NCI-H2171 treated with DMSO at 0.1 percent for 48 hours (cell line): ENCODE measurements at regions not wholly inside any gene's neighbourhood (a gene's known extent, or its start where the extent isn't known, plus 50 kb on each side); places are given as distances from the start of the nearest gene placed in this dataset.
"Not testable (repeated sequence)": the region's sequence is repeated elsewhere in the genome, so short reads cannot be mapped to it uniquely, and the experiment has no call there.

Experiments used
- DNase-seq: peaks from one replicate; lab custom pipeline; 2025; lab: John Stamatoyannopoulos, UW

GRCh38 chr13:80881495-80881894 lies 540.6 kb upstream of the SPRY2 start:
- DNase-seq, result no peak

- no peak for DNase-seq
These were observed 540.1 kb upstream of the SPRY2 start for GRCh38 chr13:80881034-80881433.

GRCh38 chr13:80877944-80878241 lies 537.0 kb upstream of the SPRY2 start:
- DNase-seq, result no peak

GRCh38 chr13:80877209-80877943 lies 536.5 kb upstream of the SPRY2 start:
- no peak for DNase-seq

GRCh38 chr13:80873589-80873988 lies 532.7 kb upstream of the SPRY2 start:
- DNase-seq, result no peak

GRCh38 chr13:80871971-80872370 lies 531.0 kb upstream of the SPRY2 start:
- DNase-seq, result not testable (repeated sequence)

GRCh38 chr13:80871481-80871880 lies 530.6 kb upstream of the SPRY2 start:
- no peak for DNase-seq

GRCh38 chr13:80870186-80870585 lies 529.3 kb upstream of the SPRY2 start:
- DNase-seq, result no peak

GRCh38 chr13:80866921-80867320 lies 526.0 kb upstream of the SPRY2 start:
- no peak for DNase-seq

- DNase-seq, result no peak
These were observed 524.4 kb upstream of the SPRY2 start for GRCh38 chr13:80865329-80865728.

GRCh38 chr13:80862456-80862855 lies 521.5 kb upstream of the SPRY2 start:
- DNase-seq, result no peak

GRCh38 chr13:80860845-80861244 lies 519.9 kb upstream of the SPRY2 start:
- DNase-seq, result no peak

- DNase-seq, result no peak
These were observed 517.2 kb upstream of the SPRY2 start for GRCh38 chr13:80858131-80858530.

- no peak for DNase-seq
These were observed 516.4 kb upstream of the SPRY2 start for GRCh38 chr13:80857321-80857720.

GRCh38 chr13:80850771-80851170 lies 509.8 kb upstream of the SPRY2 start:
- DNase-seq, result no peak

GRCh38 chr13:80844164-80844563 lies 503.2 kb upstream of the SPRY2 start:
- DNase-seq, result no peak

- DNase-seq, result no peak
These were observed 500.5 kb upstream of the SPRY2 start for GRCh38 chr13:80841414-80841813.

- no peak for DNase-seq
These were observed 499.5 kb upstream of the SPRY2 start for GRCh38 chr13:80840316-80840976.

- DNase-seq, result no peak
These were observed 495.0 kb upstream of the SPRY2 start for GRCh38 chr13:80835902-80836301.

- DNase-seq, result no peak
These were observed 489.5 kb upstream of the SPRY2 start for GRCh38 chr13:80830431-80830830.

- DNase-seq, result no peak
These were observed 487.8 kb upstream of the SPRY2 start for GRCh38 chr13:80828759-80829158.

GRCh38 chr13:80825276-80825675 lies 484.4 kb upstream of the SPRY2 start:
- DNase-seq, result no peak

- no peak for DNase-seq
These were observed 483.3 kb upstream of the SPRY2 start for GRCh38 chr13:80824229-80824628.

GRCh38 chr13:80823472-80823871 lies 482.5 kb upstream of the SPRY2 start:
- DNase-seq, result no peak
